22Rv1 (cell line): ENCODE measurements at regions not wholly inside any gene's neighbourhood (a gene's known extent, or its start where the extent isn't known, plus 50 kb on each side); places are given as distances from the start of the nearest gene placed in this dataset.
A peak's percentile ranks its signal among the peaks of the same experiment; 100 is the strongest.

ENCODE experiments used
- H3K27ac ChIP-seq: fragments of 450-650 bp; 2 replicates; pipeline ENCODE4 v1.5.1; 2017
- ZFX ChIP-seq: fragments of 450-650 bp; IDR thresholded peaks from 2 replicates; pipeline ENCODE4 v1.6.1; 2017; ENCODE audit warnings: antibody characterized with exemption, borderline replicate concordance
- TF ChIP-seq, protein P1 (sequence below): fragments of 450-650 bp; IDR thresholded peaks from 2 replicates; pipeline ENCODE4 v1.5.1; 2017; ENCODE audit warnings: mild to moderate bottlenecking

DNA sequence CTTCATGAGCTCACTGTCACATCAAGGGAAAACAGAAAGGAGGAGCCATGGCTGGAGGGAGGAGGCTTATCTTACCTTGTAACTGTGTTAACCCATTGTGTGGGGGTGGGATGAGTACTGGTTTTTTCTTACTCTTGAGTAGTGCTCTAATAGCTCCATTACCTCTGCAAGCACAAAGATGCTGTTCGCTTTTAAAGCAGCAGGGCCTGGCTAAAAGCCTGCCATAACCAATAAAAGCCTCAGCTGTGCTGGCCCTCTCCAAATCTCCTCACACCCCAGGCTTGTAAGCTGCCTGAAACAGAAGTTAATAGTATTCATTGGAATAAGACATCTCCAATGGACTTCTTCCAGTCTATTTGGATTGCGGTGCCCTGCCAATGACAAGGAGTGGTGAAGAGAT, 544.1 kb downstream of the TUSC7 start:
- TF ChIP-seq, protein P1, sequence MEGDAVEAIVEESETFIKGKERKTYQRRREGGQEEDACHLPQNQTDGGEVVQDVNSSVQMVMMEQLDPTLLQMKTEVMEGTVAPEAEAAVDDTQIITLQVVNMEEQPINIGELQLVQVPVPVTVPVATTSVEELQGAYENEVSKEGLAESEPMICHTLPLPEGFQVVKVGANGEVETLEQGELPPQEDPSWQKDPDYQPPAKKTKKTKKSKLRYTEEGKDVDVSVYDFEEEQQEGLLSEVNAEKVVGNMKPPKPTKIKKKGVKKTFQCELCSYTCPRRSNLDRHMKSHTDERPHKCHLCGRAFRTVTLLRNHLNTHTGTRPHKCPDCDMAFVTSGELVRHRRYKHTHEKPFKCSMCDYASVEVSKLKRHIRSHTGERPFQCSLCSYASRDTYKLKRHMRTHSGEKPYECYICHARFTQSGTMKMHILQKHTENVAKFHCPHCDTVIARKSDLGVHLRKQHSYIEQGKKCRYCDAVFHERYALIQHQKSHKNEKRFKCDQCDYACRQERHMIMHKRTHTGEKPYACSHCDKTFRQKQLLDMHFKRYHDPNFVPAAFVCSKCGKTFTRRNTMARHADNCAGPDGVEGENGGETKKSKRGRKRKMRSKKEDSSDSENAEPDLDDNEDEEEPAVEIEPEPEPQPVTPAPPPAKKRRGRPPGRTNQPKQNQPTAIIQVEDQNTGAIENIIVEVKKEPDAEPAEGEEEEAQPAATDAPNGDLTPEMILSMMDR = no peak
- no peak for TF ChIP-seq ZFX

DNA sequence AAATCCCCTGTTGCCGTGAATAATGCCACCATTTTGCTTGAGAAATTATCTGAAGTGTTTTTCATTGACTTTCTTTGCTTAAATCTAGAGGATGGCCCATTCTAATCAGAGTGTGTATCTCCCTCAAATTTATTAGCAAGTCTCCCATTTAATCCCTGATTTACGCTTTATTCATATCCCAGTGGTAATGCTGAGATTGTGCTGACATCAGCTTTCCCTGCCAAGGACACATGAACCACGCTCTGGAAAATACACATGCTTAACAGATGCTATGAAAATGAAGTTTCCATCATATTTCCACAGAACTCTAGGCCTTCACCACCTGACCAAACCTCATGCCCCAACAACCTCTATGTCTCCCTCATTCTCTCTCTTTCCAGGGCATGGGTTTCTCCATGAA, 545.4 kb downstream of the TUSC7 start:
- no peak for TF ChIP-seq ZFX
- TF ChIP-seq, protein P1 = no peak
- no peak overlapping the region for H3K27ac ChIP-seq

More for the DNA sequence above, 544.1 kb downstream of the TUSC7 start:
- H3K27ac ChIP-seq = no peak overlapping the region

DNA sequence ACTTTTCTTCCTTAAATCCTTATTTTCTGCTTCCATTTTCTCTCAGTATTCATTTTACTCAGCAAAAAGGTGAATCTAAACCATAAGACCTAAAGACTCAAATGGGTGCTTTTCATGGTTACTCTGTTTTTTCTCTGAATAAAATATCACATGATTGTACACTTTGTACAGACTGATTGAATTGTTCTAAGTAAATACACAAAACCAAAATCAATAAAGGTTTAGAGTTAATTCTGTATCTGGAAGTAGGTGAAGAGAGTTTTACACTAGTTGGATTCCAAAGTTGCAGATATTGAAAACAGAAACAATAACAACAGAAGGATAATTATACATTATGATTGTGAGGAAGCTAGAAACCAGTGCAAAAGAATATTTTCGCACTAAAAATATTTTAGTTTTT, 546.2 kb downstream of the TUSC7 start:
- no peak overlapping the region for H3K27ac ChIP-seq
- TF ChIP-seq, protein P1 = no peak
- TF ChIP-seq ZFX = no peak

DNA sequence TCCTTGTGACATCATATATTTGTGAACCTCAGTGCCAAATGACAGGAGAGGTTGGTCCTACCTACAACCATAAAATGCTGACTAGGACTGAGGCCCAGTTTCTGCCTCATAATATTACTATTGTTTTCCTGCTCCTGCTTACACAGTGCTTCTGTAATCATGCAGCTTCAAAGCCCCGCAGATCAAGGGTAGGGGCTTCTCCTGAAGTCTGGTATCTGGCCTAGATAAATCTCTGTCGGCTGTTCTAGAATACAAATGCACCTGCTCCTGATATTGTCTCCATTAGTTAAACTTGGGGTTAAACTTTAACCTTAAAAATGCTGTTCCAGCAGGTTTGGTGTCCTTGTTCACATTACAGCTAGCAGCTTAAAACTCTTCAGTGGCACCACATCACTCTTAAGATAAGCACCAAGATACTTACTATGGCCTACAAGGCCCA, 552.4 kb downstream of the TUSC7 start:
- no peak for TF ChIP-seq ZFX
- TF ChIP-seq, protein P1 = no peak
- peak overlapping the region; percentile 40 for H3K27ac ChIP-seq

DNA sequence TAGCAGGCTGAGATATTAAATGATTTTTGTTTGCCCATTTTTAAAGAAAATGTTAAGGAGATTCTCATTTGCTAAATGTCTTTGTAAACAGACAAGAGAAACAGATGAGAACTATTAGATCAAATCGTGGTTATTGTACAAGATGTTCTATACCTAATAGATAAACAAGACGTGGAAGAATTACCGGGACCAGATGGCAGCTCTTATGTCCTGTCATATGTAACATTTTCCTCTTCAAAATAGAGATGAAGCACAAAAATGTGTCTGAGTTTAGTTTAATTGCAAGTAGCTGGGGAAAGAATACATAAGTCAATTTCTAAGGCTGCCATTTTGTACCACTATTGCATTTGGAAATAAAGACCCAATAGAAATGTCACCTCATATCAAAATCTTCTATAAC, 553.7 kb downstream of the TUSC7 start:
- TF ChIP-seq ZFX = no peak
- TF ChIP-seq, protein P1 = no peak
- no peak overlapping the region for H3K27ac ChIP-seq

DNA sequence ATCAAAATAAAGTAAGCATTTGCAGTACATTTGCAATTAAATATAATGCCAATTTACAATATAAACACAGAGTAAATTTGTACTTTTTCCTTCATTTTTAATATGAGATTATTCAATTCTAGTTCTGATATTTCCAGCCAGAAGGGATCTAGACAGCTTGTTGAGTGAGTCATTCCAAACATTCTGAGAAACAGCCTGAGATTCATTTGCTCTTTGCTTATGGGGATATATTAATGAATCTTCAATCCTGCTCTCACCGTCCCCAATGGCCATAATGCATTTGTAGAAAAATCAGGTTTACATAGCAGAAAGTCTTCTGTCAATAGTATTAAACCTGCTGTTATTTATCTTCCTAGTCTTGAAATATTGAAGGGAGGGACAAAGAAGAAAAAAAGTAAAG, 554.2 kb downstream of the TUSC7 start:
- H3K27ac ChIP-seq = no peak overlapping the region
- TF ChIP-seq, protein P1 = no peak
- no peak for TF ChIP-seq ZFX

DNA sequence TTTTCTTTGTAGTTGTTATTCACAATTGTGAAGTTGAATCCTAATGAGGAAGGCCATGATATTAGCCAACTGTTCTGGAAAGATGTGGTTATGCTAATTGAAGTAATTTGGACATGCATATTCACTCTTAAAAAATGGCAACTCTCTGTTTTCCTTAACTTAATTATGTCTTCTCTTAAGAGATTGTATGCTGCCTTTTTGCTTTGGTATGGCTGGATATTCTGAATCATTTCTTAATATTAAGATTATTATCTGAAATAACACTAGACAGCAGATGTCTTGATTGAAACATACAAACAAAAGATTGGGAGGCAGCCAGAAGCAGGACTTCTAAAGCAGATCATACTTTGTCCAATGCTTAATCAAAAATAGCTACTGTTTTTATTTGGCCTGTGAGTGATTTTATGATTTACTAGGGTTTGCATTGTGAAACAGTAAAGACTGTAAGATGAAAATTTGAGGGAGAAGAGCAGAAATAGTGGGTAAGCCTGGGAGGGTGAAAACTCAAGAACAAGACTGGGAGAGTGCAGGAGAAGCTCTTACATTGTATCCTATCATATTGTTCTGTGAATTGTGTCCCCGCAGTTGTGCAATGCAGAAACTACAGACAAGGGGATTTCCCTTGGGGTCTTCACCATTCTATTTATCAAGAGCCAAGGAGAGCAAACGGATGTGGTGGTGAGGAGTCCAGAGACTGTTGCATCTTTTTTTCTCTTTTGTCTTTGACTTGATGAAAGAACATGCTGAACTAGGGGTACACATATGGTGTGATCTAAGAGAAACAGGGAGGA, 554.8 kb downstream of the TUSC7 start:
- H3K27ac ChIP-seq = no peak overlapping the region
- TF ChIP-seq, protein P1 = no peak
- TF ChIP-seq ZFX = no peak
